ENCODE measurements at regions not wholly inside any gene's neighbourhood (a gene's known extent, or its start where the extent isn't known, plus 50 kb on each side); places are given as distances from the start of the nearest gene placed in this dataset.
"Not testable (repeated sequence)": the region's sequence is repeated elsewhere in the genome, so short reads cannot be mapped to it uniquely, and the experiment has no call there.

GRCh38 chr21:17396948-17397347, 115.9 kb upstream of the CXADR start:
- DNase-seq (ENCODE audit: insufficient read length, low spot score, missing footprints), result no peak
- no peaks in the 10 kb centered on the region for H3K79me2 ChIP-seq (ENCODE audit: insufficient read depth, low read length)
- no peak overlapping the region for H3K27ac ChIP-seq (ENCODE audit: low read depth, low read length)
- TF ChIP-seq, protein P1, sequence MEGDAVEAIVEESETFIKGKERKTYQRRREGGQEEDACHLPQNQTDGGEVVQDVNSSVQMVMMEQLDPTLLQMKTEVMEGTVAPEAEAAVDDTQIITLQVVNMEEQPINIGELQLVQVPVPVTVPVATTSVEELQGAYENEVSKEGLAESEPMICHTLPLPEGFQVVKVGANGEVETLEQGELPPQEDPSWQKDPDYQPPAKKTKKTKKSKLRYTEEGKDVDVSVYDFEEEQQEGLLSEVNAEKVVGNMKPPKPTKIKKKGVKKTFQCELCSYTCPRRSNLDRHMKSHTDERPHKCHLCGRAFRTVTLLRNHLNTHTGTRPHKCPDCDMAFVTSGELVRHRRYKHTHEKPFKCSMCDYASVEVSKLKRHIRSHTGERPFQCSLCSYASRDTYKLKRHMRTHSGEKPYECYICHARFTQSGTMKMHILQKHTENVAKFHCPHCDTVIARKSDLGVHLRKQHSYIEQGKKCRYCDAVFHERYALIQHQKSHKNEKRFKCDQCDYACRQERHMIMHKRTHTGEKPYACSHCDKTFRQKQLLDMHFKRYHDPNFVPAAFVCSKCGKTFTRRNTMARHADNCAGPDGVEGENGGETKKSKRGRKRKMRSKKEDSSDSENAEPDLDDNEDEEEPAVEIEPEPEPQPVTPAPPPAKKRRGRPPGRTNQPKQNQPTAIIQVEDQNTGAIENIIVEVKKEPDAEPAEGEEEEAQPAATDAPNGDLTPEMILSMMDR (IDR thresholded peaks at IDR 0.05; ENCODE audit: extremely low read depth, low read depth, low read length), result no peak
- H3K4me2 ChIP-seq (ENCODE audit: insufficient read depth, low read length), result no peak overlapping the region
- no peaks in the 10 kb centered on the region for H4K20me1 ChIP-seq (ENCODE audit: insufficient read depth, low read length)
- H3K4me1 ChIP-seq (ENCODE audit: insufficient read depth, low read length), result no peaks in the 10 kb centered on the region
- H3K4me3 ChIP-seq (ENCODE audit: insufficient read depth, low read length), result no peak overlapping the region
- no peaks in the 10 kb centered on the region for H3K27me3 ChIP-seq (ENCODE audit: insufficient read depth, low read length)
- no peaks in the 10 kb centered on the region for H3K36me3 ChIP-seq (ENCODE audit: insufficient read depth, low read length)
- no peaks in the 10 kb centered on the region for H3K9me3 ChIP-seq (ENCODE audit: low read depth, low read length)
- H2AFZ ChIP-seq (ENCODE audit: low read length), result no peak overlapping the region

DNA sequence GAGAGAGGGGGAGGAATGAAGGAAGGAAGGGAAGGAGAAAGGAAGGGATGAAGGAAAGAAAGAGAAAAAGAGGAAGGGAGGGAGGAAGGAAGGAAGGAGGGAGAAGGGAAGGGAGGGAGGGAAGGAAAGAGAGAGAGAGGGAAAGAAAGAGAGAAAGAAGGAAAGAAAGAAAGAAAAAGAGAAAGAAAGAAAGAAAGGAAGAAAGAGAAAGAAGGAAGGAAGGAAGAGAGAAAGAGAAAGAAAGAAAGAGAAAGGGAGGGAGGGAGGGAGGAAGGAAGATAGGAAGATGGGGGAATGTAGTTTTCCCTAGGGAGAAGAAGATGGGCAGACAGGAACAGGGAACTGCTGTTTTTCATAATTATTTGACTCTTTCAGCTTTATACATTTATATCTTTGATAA, 115.1 kb upstream of the CXADR start:
- Histone ChIP-seq H2AFZ (ENCODE audit: low read length) (no peak overlapping the region), H3K79me2 (ENCODE audit: insufficient read depth, low read length) (no peaks in the 10 kb centered on the region), H3K4me2 (ENCODE audit: insufficient read depth, low read length) (no peak overlapping the region), H3K27me3 (ENCODE audit: insufficient read depth, low read length) (no peaks in the 10 kb centered on the region), H3K4me1 (ENCODE audit: insufficient read depth, low read length) (no peaks in the 10 kb centered on the region), H3K9me3 (ENCODE audit: low read depth, low read length) (no peaks in the 10 kb centered on the region), H3K27ac (ENCODE audit: low read depth, low read length) (no peak overlapping the region), H4K20me1 (ENCODE audit: insufficient read depth, low read length) (no peaks in the 10 kb centered on the region), H3K4me3 (ENCODE audit: insufficient read depth, low read length) (no peak overlapping the region), H3K36me3 (ENCODE audit: insufficient read depth, low read length) (no peaks in the 10 kb centered on the region)
- TF ChIP-seq, protein P1 (IDR thresholded peaks at IDR 0.05; ENCODE audit: extremely low read depth, low read depth, low read length), result no peak
- DNase-seq (ENCODE audit: insufficient read length, low spot score, missing footprints), result no peak

DNA sequence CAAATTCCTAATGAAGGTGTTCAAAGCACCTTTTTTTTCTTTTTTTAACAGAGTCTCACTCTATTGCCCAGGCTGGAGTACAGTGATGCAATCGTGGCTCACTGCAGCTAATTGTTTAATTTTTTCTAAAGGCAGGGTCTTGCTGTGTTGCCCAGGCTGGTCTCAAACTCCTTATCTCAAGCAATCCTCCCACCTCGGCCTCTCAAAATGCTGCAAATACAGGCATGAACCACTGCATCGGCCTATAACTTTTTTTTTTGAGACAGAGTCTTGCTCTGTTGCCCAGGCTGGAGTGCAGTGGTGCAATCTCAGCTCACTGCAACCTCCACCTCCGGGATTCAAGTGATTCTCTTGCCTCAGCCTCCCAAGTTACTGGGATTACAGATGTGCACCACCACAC, 113.9 kb upstream of the CXADR start:
- H3K27me3 ChIP-seq (ENCODE audit: insufficient read depth, low read length); H3K79me2 ChIP-seq (ENCODE audit: insufficient read depth, low read length); H3K36me3 ChIP-seq (ENCODE audit: insufficient read depth, low read length); H3K4me2 ChIP-seq (ENCODE audit: insufficient read depth, low read length); H3K4me1 ChIP-seq (ENCODE audit: insufficient read depth, low read length); H2AFZ ChIP-seq (ENCODE audit: low read length); H3K4me3 ChIP-seq (ENCODE audit: insufficient read depth, low read length); H3K9me3 ChIP-seq (ENCODE audit: low read depth, low read length); DNase-seq (ENCODE audit: insufficient read length, low spot score, missing footprints); H4K20me1 ChIP-seq (ENCODE audit: insufficient read depth, low read length); H3K27ac ChIP-seq (ENCODE audit: low read depth, low read length): not testable (repeated sequence)

DNA sequence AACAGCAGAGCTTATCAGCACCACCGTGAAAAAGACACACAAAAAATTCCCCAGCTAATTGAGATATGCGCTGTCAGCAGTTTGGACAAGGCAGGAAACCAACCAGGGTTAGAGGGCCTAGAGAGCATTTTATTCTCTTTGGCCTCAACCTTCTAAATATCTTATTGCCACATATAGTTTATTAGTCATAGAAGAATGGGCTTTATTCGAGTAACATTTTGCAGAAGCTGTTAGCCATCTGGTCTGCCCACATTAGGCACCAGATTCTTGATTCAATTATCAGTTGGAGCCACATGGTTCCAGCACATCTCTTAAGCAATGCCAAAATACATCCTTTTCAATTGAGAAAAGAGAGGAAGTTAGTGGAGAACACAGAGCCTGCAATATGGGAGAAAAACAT, 109.9 kb upstream of the CXADR start:
- Histone ChIP-seq H3K27ac (ENCODE audit: low read depth, low read length) (no peak overlapping the region), H3K4me3 (ENCODE audit: insufficient read depth, low read length) (no peak overlapping the region), H3K27me3 (ENCODE audit: insufficient read depth, low read length) (no peaks in the 10 kb centered on the region), H3K79me2 (ENCODE audit: insufficient read depth, low read length) (no peaks in the 10 kb centered on the region), H3K36me3 (ENCODE audit: insufficient read depth, low read length) (no peaks in the 10 kb centered on the region), H3K4me1 (ENCODE audit: insufficient read depth, low read length) (no peaks in the 10 kb centered on the region), H2AFZ (ENCODE audit: low read length) (no peak overlapping the region), H4K20me1 (ENCODE audit: insufficient read depth, low read length) (no peaks in the 10 kb centered on the region), H3K9me3 (ENCODE audit: low read depth, low read length) (no peaks in the 10 kb centered on the region), H3K4me2 (ENCODE audit: insufficient read depth, low read length) (no peak overlapping the region)
- no peak for DNase-seq (ENCODE audit: insufficient read length, low spot score, missing footprints)
- TF ChIP-seq, protein P1 (IDR thresholded peaks at IDR 0.05; ENCODE audit: extremely low read depth, low read depth, low read length), result no peak

GRCh38 chr21:17406202-17406601, 106.6 kb upstream of the CXADR start:
- Histone ChIP-seq H3K36me3 (ENCODE audit: insufficient read depth, low read length) (no peaks in the 10 kb centered on the region), H3K4me2 (ENCODE audit: insufficient read depth, low read length) (no peak overlapping the region), H4K20me1 (ENCODE audit: insufficient read depth, low read length) (no peaks in the 10 kb centered on the region), H3K4me1 (ENCODE audit: insufficient read depth, low read length) (no peaks in the 10 kb centered on the region), H3K27ac (ENCODE audit: low read depth, low read length) (no peak overlapping the region), H3K27me3 (ENCODE audit: insufficient read depth, low read length) (no peaks in the 10 kb centered on the region), H3K79me2 (ENCODE audit: insufficient read depth, low read length) (no peaks in the 10 kb centered on the region), H2AFZ (ENCODE audit: low read length) (no peak overlapping the region), H3K4me3 (ENCODE audit: insufficient read depth, low read length) (no peak overlapping the region), H3K9me3 (ENCODE audit: low read depth, low read length) (no peaks in the 10 kb centered on the region)
- DNase-seq (ENCODE audit: insufficient read length, low spot score, missing footprints), result no peak
- TF ChIP-seq, protein P1 (IDR thresholded peaks at IDR 0.05; ENCODE audit: extremely low read depth, low read depth, low read length), result no peak
